Left cardiac atrium (tissue), 4 donors: ENCODE measurements at regions not wholly inside any gene's neighbourhood (a gene's known extent, or its start where the extent isn't known, plus 50 kb on each side); places are given as distances from the start of the nearest gene placed in this dataset.

ENCODE experiments used
- ATAC-seq, 2 donors: fragments of 200-7000 bp; cut with Tn5 transposase; one replicate each; pipeline ENCODE4 v1.9.1; 2020; ENCODE audit warnings: mild to moderate bottlenecking in 2 of 2, moderate library complexity in 2 of 2
- DNase-seq: peaks from one replicate; pipeline ENCODE4 v3.0.0-alpha.2; 2020
- intact Hi-C, 2 donors: fragments of 100-400 bp; cut with DNase I; formaldehyde crosslinking; loops; one replicate each; pipeline versions ENCODE4 v1.14.1 to v1.15.1; 2022 to 2023
- donor health status: DM: no; HTN: yes; CAD: no.
- donor health status: DM: no; HTN: yes; CAD: no; lungs with severe emphysema.
- donor health status: DM: yes; HTN: yes; CAD: no.
- donor health status: Dilated cardiomyopathy.

GRCh38 chr2:5942204-5942603 is 250.0 kb downstream of the SOX11 start:
- intact Hi-C loops = no loop called here
- ATAC-seq = no peak
- DNase-seq = no peak

DNA sequence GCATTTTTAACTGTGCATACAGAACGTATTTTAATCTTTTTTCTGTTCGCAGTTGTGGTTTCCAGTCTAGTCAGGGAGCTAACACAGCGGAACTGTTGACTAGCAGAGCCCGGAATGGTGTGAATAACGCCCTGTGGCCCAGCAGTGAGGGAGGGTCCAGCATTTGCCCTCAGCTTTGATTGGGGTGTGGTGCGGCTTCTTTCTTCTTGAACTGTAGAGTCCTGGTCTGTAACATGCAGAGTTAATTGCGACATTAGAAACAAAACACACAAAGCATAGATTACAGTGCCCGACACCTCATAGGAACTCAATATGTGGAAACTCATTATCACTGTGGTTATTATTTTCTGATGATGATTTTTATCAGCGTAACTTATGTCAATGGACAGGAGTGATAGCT is 253.6 kb downstream of the SOX11 start:
- ATAC-seq = no peak
- intact Hi-C loops = no loop called here

GRCh38 chr2:5946225-5947115 is 254.3 kb downstream of the SOX11 start:
- no peak for ATAC-seq
- intact Hi-C loops = no loop called here

More for the DNA sequence above, 253.6 kb downstream of the SOX11 start:
- DNase-seq = no peak

DNA sequence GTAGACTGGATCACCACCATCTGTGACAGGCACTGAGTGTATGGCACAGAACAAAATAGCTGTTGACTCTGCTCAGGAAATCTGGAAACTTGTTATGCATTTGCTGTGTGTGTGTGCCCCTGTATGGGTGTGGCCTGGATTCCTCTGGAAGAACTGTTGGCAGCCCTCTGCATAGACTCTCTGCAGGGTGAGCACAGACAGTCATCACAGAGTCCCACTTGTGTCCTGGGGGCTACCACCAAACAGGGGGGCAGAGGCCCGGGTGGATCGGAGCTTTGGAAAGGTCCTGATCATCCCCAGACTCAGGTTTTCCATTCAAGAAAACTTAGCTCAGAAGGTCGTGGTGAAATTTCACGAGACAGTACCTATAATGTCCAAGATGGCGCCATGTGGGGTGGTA is 258.6 kb downstream of the SOX11 start:
- intact Hi-C loops = no loop called here
- DNase-seq (no peak), ATAC-seq (no peak)

More at GRCh38 chr2:5946225-5947115, 254.3 kb downstream of the SOX11 start:
- DNase-seq = no peak

DNA sequence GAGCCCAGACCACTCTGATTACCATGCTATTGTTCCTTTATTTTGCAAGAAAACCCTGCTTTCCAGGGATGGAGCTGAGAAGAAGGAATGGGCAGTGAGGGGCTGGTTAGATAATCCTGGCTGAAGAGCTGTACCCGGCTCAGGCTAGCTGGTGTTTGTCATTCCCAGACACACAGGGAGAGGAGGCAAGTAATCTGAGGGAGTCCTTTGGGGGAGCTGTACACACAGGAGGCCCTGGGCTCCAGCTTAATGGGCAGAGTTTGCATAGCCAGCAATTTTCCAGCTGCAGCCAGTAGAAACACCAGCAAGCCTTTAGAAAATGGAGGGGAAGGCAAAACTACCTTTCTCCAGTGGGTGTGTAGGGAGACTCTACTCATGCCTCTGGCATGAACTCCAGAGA is 259.3 kb downstream of the SOX11 start:
- intact Hi-C loops = no loop called here
- DNase-seq (no peak), ATAC-seq (no peak)

GRCh38 chr2:5953525-5953924 is 261.3 kb downstream of the SOX11 start:
- DNase-seq = no peak
- intact Hi-C loops = no loop called here
- ATAC-seq = no peak

DNA sequence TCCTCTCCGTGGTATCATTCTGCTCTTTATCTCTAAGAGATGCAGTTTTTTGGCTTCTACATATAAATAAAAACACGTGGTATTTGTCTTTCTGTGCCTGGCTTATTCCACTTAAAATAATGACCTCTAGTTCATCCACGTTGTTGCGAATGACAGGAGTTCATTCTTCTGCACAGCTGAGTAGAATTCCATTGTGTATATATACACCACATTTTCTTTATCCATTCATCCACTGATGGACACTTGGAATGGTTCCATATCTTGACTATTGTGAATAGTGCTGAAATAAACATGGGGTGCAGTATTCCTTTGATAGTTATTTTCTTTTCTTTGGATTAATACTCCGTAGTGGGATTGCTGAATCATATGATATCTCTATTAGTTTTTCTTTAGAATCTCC is 262.3 kb downstream of the SOX11 start:
- intact Hi-C loops = no loop called here
- DNase-seq = no peak
- ATAC-seq = no peak

GRCh38 chr2:5955921-5956320 is 263.7 kb downstream of the SOX11 start:
- DNase-seq (no peak), ATAC-seq (no peak)
- intact Hi-C loops = no loop called here

DNA sequence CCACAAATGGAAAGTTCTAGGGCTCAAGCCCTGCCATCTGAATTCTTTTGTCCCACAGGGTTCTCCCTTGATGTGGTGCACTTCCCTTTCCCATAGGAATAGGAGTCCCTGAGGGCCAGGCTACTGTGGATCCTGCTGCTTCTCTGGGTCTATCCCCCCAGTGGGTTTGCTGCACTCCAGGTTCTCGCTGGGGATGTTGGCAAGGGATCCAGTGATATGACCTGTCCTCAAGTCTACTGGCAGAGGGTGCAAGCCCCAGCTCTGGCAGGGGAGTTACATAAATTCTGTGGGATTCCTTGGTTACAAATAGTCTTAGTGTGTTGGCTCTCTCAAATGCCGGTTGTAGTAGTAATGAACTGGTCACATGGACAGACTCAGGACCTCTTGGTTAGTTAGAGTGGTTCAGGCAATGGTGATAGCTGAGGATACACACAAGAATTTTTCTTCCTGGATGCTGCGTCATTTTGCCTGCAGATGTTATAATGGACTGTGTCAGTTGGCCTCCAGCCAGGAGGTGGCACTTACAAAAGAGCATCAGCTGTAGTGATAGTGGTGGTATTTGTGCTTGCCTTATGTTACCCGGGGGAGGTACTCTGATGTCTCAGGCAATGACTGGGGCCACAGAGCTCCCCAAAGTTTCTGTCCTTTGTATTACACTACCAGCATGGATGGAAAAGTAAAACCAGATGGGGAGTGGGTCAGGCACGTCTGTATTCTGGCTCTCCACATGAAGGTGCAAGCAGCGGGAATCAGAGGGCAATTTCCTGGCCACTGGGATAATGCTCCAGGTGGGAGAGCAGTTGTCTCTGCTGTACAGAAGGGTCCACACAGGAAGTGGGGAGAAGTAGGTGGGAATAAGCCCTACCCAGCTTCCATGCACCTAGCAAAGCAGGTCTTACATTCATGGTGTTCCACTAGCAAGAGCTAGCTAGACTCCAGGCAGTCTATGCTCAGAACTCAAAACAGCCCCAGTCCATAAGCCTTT is 267.9 kb downstream of the SOX11 start:
- no peak for ATAC-seq
- intact Hi-C loops = no loop called here
- DNase-seq = no peak

DNA sequence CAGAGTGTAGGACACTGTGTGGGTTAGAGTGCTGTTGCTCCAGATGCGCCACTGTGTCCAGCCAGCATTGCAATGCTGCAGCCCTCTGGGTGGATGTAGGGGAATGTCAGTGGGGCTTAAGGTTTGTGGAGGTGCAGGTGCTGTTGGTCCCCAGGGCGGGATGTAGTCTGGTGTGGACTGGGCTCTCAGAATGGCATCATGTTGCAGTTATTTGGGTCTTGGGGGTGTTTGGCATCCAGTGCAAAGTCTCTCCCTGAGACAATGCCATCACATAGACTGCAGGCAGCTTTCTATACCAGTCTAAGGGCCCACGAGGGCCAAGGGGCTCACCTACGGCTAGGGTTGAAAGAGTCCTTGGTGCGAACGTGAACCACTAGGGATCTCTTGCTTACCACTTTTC is 275.3 kb downstream of the SOX11 start:
- intact Hi-C loops = no loop called here
- no peak for DNase-seq
- no peak for ATAC-seq

- intact Hi-C loops = no loop called here
- no peak for ATAC-seq
- no peak for DNase-seq
Measured at GRCh38 chr2:5969303-5969702, 277.1 kb downstream of the SOX11 start.

DNA sequence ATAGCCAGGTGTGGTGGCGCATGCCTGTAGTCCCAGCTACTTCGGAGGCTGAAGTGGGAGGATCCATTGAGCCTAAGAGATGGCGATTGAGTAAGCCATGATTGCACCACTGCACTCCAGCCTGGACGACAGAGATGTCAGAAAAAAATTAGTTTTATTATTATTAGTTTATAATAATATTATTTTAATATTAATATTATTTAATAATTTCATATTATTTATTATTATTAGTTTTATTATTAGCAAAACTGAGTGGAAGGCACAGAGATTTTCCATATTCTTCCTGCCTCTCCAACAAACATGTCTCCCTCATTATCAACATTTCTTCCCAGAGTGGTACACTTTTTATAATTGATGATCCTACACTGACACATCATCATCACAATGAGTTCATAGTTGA is 278.2 kb downstream of the SOX11 start:
- DNase-seq (no peak), ATAC-seq (no peak)
- intact Hi-C loops = no loop called here

DNA sequence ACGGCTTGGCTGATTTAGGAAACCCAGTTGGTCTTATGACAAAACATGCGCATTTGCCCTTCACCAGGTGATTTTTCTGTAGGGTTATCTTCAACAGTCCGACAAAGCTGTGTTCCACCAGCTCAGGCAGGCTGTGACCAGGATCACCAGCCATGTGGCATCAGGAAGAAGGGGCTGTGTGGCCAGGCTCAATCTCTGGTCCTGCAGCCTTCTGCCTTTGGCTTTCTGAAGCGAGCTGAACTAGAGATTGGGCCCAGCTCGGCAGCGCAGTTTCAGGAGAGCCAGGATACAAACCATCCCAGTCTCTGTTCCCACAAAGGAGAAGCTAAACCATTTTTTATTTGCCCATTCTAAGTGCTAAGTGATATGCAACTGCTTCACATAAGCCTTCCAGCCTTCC is 282.3 kb downstream of the SOX11 start:
- ATAC-seq = no peak
- no peak for DNase-seq
- intact Hi-C loops = no loop called here

- intact Hi-C loops = no loop called here
- no peak for DNase-seq
- no peak for ATAC-seq
Measured at GRCh38 chr2:5975401-5975800, 283.2 kb downstream of the SOX11 start.

DNA sequence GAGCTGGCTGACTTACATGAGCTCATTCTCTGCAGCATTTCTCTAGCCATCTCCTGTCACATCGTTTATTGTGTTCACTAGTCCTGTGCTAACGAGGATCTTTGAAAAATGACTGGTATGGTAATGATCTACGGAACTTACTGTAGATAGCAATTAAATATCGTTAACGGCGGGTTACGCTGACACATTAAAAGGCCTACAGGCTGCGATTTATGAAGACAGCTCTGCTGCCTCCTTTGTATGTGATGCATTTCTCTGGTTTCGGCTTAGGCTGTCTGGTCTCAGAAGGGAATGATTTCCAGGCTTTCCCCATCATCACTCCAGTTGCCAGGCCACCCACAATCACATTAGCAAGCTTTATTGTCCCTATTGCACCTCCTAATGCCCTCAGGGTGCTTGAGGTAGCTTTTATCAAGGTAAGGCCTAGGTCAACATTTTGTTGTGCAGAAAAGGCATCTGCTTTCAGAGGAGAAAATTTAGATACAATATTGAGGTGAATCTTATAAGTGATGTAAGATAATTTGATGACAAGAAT is 284.4 kb downstream of the SOX11 start:
- ATAC-seq (no peak), DNase-seq (no peak)
- intact Hi-C loops = no loop called here

DNA sequence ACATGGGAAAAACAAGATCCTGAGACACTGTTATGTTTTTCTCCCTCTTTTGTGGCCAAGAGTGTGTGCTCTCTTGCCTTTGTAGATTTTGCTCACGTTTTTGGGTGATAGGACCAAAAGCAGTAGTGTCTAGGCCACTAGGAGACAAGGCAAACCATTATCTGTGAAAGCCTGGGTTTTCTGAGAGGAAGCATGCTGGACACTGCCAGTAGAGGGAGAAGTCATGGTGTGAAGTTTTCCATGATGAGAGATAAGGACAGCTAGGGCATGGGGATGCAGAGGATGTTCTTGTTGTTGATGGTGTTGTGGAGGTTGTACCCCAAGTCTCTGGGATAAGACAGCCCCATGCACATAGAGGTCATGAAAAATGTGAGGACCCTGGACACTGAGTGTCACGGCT is 285.3 kb downstream of the SOX11 start:
- ATAC-seq (no peak), DNase-seq (no peak)
- intact Hi-C loops = no loop called here

GRCh38 chr2:5978131-5978751 is 286.1 kb downstream of the SOX11 start:
- DNase-seq (no peak), ATAC-seq (no peak)
- intact Hi-C loops = no loop called here

- ATAC-seq (peak in 1 of 2 donors; percentile 18), DNase-seq (no peak)
- intact Hi-C loops = no loop called here
Measured at GRCh38 chr2:5980450-5981190, 288.4 kb downstream of the SOX11 start.
